HCT116 (cell line): ENCODE measurements at regions not wholly inside any gene's neighbourhood (a gene's known extent, or its start where the extent isn't known, plus 50 kb on each side); places are given as distances from the start of the nearest gene placed in this dataset.

Experiments
- CBX3 ChIP-seq: IDR thresholded peaks from 2 replicates; pipeline ENCODE4 v1.6.1; 2012; ENCODE audit warnings: low read depth
- EZH2 ChIP-seq: fragments of 200-600 bp; sonication (generic); IDR thresholded peaks from 2 replicates; pipeline ENCODE4 v1.6.1; 2017; ENCODE audit warnings: antibody characterized with exemption, mixed run types
- EZH2phosphoT487 ChIP-seq: fragments of 200-600 bp; IDR thresholded peaks from 2 replicates; pipeline ENCODE4 v1.6.1; 2018; ENCODE audit warnings: antibody characterized with exemption, borderline replicate concordance
- JUND ChIP-seq: IDR thresholded peaks from 2 replicates; pipeline ENCODE4 v1.6.1; 2012
- POLR2A ChIP-seq: IDR thresholded peaks from 2 replicates; pipeline ENCODE4 v1.7.0; 2011; ENCODE audit warnings: borderline replicate concordance; ENCODE audit not compliant: insufficient read depth, insufficient read length; ENCODE audit errors: extremely low read depth
- POLR2AphosphoS5 ChIP-seq: IDR thresholded peaks from 2 replicates; pipeline ENCODE4 v1.6.1; 2011; ENCODE audit warnings: mild to moderate bottlenecking, low read depth, low read length, moderate library complexity
- RAD21 ChIP-seq: IDR thresholded peaks from 2 replicates; pipeline ENCODE4 v1.6.1; 2012; ENCODE audit warnings: low read depth, mild to moderate bottlenecking
- SIN3A ChIP-seq: IDR thresholded peaks from 2 replicates; pipeline ENCODE4 v1.6.1; 2012; ENCODE audit warnings: low read depth
- YY1 ChIP-seq: IDR thresholded peaks from 2 replicates; pipeline ENCODE4 v1.6.1; 2011; ENCODE audit warnings: low read length, low read depth, moderate library complexity, mild to moderate bottlenecking; ENCODE audit not compliant: insufficient replicate concordance; ENCODE audit errors: extremely low read depth
- ZFX ChIP-seq: fragments of 450-650 bp; IDR thresholded peaks from 2 replicates; pipeline ENCODE4 v1.6.1; 2017
- ZNF274 ChIP-seq: fragments of 200-500 bp; sonication (Bioruptor generic); IDR thresholded peaks from 2 replicates; pipeline ENCODE4 v1.6.1; 2014; ENCODE audit warnings: mild to moderate bottlenecking, low read depth, low read length, inconsistent platforms
- TF ChIP-seq, protein P1 (sequence below), 3 experiments: fragments of 200-600 bp in 1 of 3; sonication (generic) in 1 of 3; IDR thresholded peaks in 2 of 3; conservative IDR thresholded peaks in 1 of 3; 2 replicates each; pipeline ENCODE4 v1.5.1; 2012 to 2017; ENCODE audit warnings: low read depth in 2 of 3, low read length in 2 of 3, antibody characterized with exemption in 1 of 3, borderline replicate concordance in 1 of 3, control low read depth in 1 of 3, mild to moderate bottlenecking in 1 of 3, mixed read lengths in 1 of 3, mixed run types in 1 of 3, moderate library complexity in 1 of 3; ENCODE audit not compliant: insufficient read depth in 1 of 3

DNA sequence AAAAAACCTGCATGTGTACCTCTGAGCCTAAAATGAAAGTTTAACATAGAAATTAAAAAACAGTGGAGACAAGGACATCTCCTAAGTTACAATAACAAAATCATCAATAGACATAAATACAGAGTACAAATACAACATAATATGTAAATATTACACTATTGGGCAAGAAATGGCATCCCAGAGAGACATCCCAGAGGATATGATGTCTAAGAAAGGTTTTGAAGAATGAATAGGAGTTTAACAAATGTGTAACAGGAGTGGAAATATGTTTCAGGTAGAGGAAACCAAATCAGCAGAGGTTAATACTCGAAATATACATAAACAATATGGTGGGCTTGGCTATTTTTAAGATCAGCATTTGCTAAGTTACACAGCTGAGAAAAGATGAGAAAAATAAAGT lies 447.7 kb upstream of the MAF start:
- TF ChIP-seq, protein P1, sequence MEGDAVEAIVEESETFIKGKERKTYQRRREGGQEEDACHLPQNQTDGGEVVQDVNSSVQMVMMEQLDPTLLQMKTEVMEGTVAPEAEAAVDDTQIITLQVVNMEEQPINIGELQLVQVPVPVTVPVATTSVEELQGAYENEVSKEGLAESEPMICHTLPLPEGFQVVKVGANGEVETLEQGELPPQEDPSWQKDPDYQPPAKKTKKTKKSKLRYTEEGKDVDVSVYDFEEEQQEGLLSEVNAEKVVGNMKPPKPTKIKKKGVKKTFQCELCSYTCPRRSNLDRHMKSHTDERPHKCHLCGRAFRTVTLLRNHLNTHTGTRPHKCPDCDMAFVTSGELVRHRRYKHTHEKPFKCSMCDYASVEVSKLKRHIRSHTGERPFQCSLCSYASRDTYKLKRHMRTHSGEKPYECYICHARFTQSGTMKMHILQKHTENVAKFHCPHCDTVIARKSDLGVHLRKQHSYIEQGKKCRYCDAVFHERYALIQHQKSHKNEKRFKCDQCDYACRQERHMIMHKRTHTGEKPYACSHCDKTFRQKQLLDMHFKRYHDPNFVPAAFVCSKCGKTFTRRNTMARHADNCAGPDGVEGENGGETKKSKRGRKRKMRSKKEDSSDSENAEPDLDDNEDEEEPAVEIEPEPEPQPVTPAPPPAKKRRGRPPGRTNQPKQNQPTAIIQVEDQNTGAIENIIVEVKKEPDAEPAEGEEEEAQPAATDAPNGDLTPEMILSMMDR (IDR thresholded peaks at IDR 0.05 in 2 of 3, conservative IDR thresholded peaks at IDR 0.05 in 1 of 3; ENCODE audit: borderline replicate concordance in 1 of 3, insufficient read depth in 1 of 3, low read depth in 2 of 3, low read length in 2 of 3) = no peak
- no peak for TF ChIP-seq SIN3A
- no peak for TF ChIP-seq POLR2A
- no peak for TF ChIP-seq POLR2AphosphoS5
- TF ChIP-seq JUND = no peak
- no peak for TF ChIP-seq ZFX
- no peak for TF ChIP-seq CBX3
- no peak for TF ChIP-seq ZNF274
- TF ChIP-seq EZH2phosphoT487 = no peak
- TF ChIP-seq YY1 = no peak
- TF ChIP-seq RAD21 = no peak
- TF ChIP-seq EZH2 = no peak
